GM18951 (cell line): ENCODE measurements at regions not wholly inside any gene's neighbourhood (a gene's known extent, or its start where the extent isn't known, plus 50 kb on each side); places are given as distances from the start of the nearest gene placed in this dataset.
"Not testable (repeated sequence)": the region's sequence is repeated elsewhere in the genome, so short reads cannot be mapped to it uniquely, and the experiment has no call there.

ENCODE experiments used
- POLR2A ChIP-seq: IDR thresholded peaks from 4 replicates; pipeline ENCODE4 v1.6.1; 2011; ENCODE audit warnings: mild to moderate bottlenecking; ENCODE audit not compliant: insufficient read length, insufficient read depth; ENCODE audit errors: extremely low read depth
- in situ Hi-C: fragments of 300-500 bp; cut with MboI; formaldehyde crosslinking; loops from one replicate; pipeline ENCODE4 v1.12.0; 2022; ENCODE audit warnings: low sequenced_read_pairs, mixed read lengths, inconsistent platforms; ENCODE audit not compliant: unreplicated experiment

GRCh38 chr7:81447351-81447952, 322.4 kb downstream of the HGF start:
- in situ Hi-C loops: no loop called here
- TF ChIP-seq POLR2A: no peak

GRCh38 chr7:81446212-81446611, 323.6 kb downstream of the HGF start:
- TF ChIP-seq POLR2A: no peak
- in situ Hi-C loops: no loop called here

- in situ Hi-C loops: no loop called here
- no peak for TF ChIP-seq POLR2A
These were observed 324.4 kb downstream of the HGF start for GRCh38 chr7:81445462-81445861.

- in situ Hi-C loops: no loop called here
- TF ChIP-seq POLR2A: no peak
These were observed 328.1 kb downstream of the HGF start for GRCh38 chr7:81441750-81442149.

GRCh38 chr7:81439591-81439990, 330.3 kb downstream of the HGF start:
- in situ Hi-C loops: no loop called here

GRCh38 chr7:81437160-81437559, 332.7 kb downstream of the HGF start:
- in situ Hi-C loops: not testable (repeated sequence)

More at GRCh38 chr7:81439591-81439990, 330.3 kb downstream of the HGF start:
- TF ChIP-seq POLR2A: no peak

- in situ Hi-C loops: no loop called here
- no peak for TF ChIP-seq POLR2A
These were observed 336.0 kb downstream of the HGF start for GRCh38 chr7:81433692-81434331.

- no peak for TF ChIP-seq POLR2A
- in situ Hi-C loops: no loop called here
These were observed 336.6 kb downstream of the HGF start for GRCh38 chr7:81433206-81433605.

GRCh38 chr7:81430761-81431160, 339.1 kb downstream of the HGF start:
- in situ Hi-C loops: no loop called here
- no peak for TF ChIP-seq POLR2A

GRCh38 chr7:81430150-81430549, 339.7 kb downstream of the HGF start:
- no peak for TF ChIP-seq POLR2A
- in situ Hi-C loops: no loop called here

GRCh38 chr7:81427461-81427860, 342.4 kb downstream of the HGF start:
- no peak for TF ChIP-seq POLR2A
- in situ Hi-C loops: no loop called here

GRCh38 chr7:81420526-81421226, 349.2 kb downstream of the HGF start:
- in situ Hi-C loops: no loop called here
- TF ChIP-seq POLR2A: no peak

GRCh38 chr7:81419731-81420130, 350.1 kb downstream of the HGF start:
- no peak for TF ChIP-seq POLR2A
- in situ Hi-C loops: no loop called here

GRCh38 chr7:81416659-81417058, 353.2 kb downstream of the HGF start:
- in situ Hi-C loops: no loop called here

More at GRCh38 chr7:81416659-81417058, 353.2 kb downstream of the HGF start:
- TF ChIP-seq POLR2A: no peak
